ENCODE measurements at regions not wholly inside any gene's neighbourhood (a gene's known extent, or its start where the extent isn't known, plus 50 kb on each side); places are given as distances from the start of the nearest gene placed in this dataset.
"Not testable (repeated sequence)": the region's sequence is repeated elsewhere in the genome, so short reads cannot be mapped to it uniquely, and the experiment has no call there.

DNA sequence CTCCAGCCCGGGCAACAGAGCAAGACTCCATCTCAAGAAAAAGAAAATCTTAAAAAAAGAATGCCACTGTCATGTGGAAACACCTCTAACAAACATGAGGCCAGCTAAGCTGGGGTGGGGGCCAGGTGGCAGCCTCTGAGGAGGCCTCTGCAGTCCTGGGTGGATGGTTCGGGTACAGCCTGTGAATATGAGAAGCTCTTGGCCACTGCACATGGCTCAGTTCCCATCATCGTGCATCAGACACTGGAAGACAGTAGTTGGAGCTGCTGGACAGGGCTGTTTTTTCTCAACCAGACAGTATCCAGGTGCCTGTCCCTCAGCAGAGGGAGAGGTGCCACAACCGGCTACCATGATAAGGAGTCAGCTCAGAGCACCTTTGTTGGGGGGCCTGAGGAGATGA is 67.9 kb upstream of the PLGLB2 start:
- TF ChIP-seq, protein P1, sequence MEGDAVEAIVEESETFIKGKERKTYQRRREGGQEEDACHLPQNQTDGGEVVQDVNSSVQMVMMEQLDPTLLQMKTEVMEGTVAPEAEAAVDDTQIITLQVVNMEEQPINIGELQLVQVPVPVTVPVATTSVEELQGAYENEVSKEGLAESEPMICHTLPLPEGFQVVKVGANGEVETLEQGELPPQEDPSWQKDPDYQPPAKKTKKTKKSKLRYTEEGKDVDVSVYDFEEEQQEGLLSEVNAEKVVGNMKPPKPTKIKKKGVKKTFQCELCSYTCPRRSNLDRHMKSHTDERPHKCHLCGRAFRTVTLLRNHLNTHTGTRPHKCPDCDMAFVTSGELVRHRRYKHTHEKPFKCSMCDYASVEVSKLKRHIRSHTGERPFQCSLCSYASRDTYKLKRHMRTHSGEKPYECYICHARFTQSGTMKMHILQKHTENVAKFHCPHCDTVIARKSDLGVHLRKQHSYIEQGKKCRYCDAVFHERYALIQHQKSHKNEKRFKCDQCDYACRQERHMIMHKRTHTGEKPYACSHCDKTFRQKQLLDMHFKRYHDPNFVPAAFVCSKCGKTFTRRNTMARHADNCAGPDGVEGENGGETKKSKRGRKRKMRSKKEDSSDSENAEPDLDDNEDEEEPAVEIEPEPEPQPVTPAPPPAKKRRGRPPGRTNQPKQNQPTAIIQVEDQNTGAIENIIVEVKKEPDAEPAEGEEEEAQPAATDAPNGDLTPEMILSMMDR (conservative IDR thresholded peaks at IDR 0.05), result not testable (repeated sequence)
- not testable (repeated sequence) for TF ChIP-seq ZFX (IDR thresholded peaks at IDR 0.05)
